HepG2 (cell line): ENCODE measurements at regions not wholly inside any gene's neighbourhood (a gene's known extent, or its start where the extent isn't known, plus 50 kb on each side); places are given as distances from the start of the nearest gene placed in this dataset.
"Not testable (repeated sequence)": the region's sequence is repeated elsewhere in the genome, so short reads cannot be mapped to it uniquely, and the experiment has no call there.

Experiments
- ATAC-seq: fragments of 200-7000 bp; cut with Tn5 transposase; 3 replicates; pipeline ENCODE4 v1.9.1; 2020; ENCODE audit warnings: mild to moderate bottlenecking, moderate library complexity
- BruUV-seq: library from RNA; stranded (reverse); fragments of 400-500 nt; replicated peaks from 2 replicates; lab custom pipeline; 2021; lab: Mats Ljungman, UMichigan
- CTCF ChIA-PET: fragments of 300-600 bp; formaldehyde crosslinking; extraction: SDS; loops from one replicate; lab custom pipeline; 2021; ENCODE audit warnings: low total read pairs, inconsistent platforms, low intra/inter-chr PET ratio; lab: Yijun Ruan, JAX
- POLR2A ChIA-PET: fragments of 350-600 bp; sonication (Branson Sonifier 250); formaldehyde crosslinking; loops from one replicate; lab custom pipeline; 2020; ENCODE audit warnings: antibody characterized with exemption, inconsistent platforms; lab: Yijun Ruan, JAX
- DNase-seq: peaks from one replicate; pipeline ENCODE4 v3.0.0-alpha.2; 2015; ENCODE audit warnings: low spot score
- FAIRE-seq: peaks from 3 replicates; lab custom pipeline; 2011; peaks lifted over from hg19 to GRCh38; lab: Jason Lieb, UNC
- H2AFZ ChIP-seq: one replicate; pipeline ENCODE4 v1.6.1; 2011; ENCODE audit warnings: low read length, inconsistent platforms
- H3K27ac ChIP-seq: fragments of 300-600 bp; 3 replicates; pipeline ENCODE4 v1.8.0; 2011; ENCODE audit warnings: mixed run types, mild to moderate bottlenecking, mixed read lengths, low read length, inconsistent platforms; ENCODE audit not compliant: insufficient read depth; ENCODE audit errors: extremely low read length
- H3K27me3 ChIP-seq, 2 experiments: fragments of 200-600 bp in 1 of 2; 2 replicates in 1 of 2; 3 replicates in 1 of 2; pipeline versions ENCODE4 v1.6.0 to v1.8.0; 2011; ENCODE audit warnings: low read length in 2 of 2, mild to moderate bottlenecking in 2 of 2, moderate library complexity in 2 of 2, inconsistent platforms in 1 of 2; ENCODE audit not compliant: insufficient read depth in 2 of 2, control insufficient read depth in 1 of 2
- H3K36me3 ChIP-seq, 2 experiments: fragments of 200-600 bp in 1 of 2; replicated peaks in 1 of 2; 2 replicates in 1 of 2; 3 replicates in 1 of 2; pipeline versions ENCODE4 v1.5.1 to v1.8.0; 2011; ENCODE audit warnings: low read length in 2 of 2, inconsistent platforms in 1 of 2; ENCODE audit not compliant: insufficient read depth in 2 of 2, control insufficient read depth in 1 of 2
- H3K4me1 ChIP-seq: 2 replicates; pipeline ENCODE4 v1.5.1; 2012; ENCODE audit warnings: low read length, inconsistent platforms; ENCODE audit not compliant: insufficient read depth
- H3K4me2 ChIP-seq: 2 replicates; pipeline ENCODE4 v1.6.0; 2011; ENCODE audit warnings: low read depth, low read length, inconsistent platforms
- H3K4me3 ChIP-seq, 3 experiments: fragments of 200-600 bp in 1 of 3; sonication (generic), shearing (Covaris generic) in 1 of 3; replicated peaks in 1 of 3; 2 replicates each; pipeline ENCODE4 v1.5.1; 2011 to 2016; ENCODE audit warnings: low read length in 3 of 3, inconsistent platforms in 2 of 3, low read depth in 2 of 3, mild to moderate bottlenecking in 2 of 3, control low read depth in 1 of 3, mixed read lengths in 1 of 3; ENCODE audit not compliant: insufficient read depth in 1 of 3
- H3K79me2 ChIP-seq: one replicate; pipeline ENCODE4 v1.6.1; 2011; ENCODE audit warnings: low read length, inconsistent platforms; ENCODE audit not compliant: insufficient read depth
- H3K9ac ChIP-seq: 2 replicates; pipeline ENCODE4 v1.6.0; 2011; ENCODE audit warnings: mild to moderate bottlenecking, low read depth, low read length, inconsistent platforms; ENCODE audit not compliant: insufficient read depth
- H3K9me3 ChIP-seq: 2 replicates; pipeline ENCODE4 v1.5.1; 2012; ENCODE audit warnings: mild to moderate bottlenecking, low read length
- H4K20me1 ChIP-seq: 2 replicates; pipeline ENCODE4 v1.6.0; 2011; ENCODE audit warnings: inconsistent platforms, mild to moderate bottlenecking, low read length, moderate library complexity; ENCODE audit not compliant: insufficient read depth
- MTF1 ChIP-seq: sonication (generic); formaldehyde crosslinking; IDR thresholded peaks from 2 replicates; pipeline ENCODE4 v1.5.0; 2020; ENCODE audit warnings: missing genetic modification reagents
- NFAT5 ChIP-seq: sonication (generic); formaldehyde crosslinking; IDR thresholded peaks from 2 replicates; pipeline ENCODE4 v1.4.0; 2020; ENCODE audit warnings: missing genetic modification reagents
- NR2F6 ChIP-seq, 2 experiments: IDR thresholded peaks; 2 replicates each; pipeline ENCODE4 v1.6.1; 2016; ENCODE audit warnings: antibody characterized with exemption in 1 of 2, mild to moderate bottlenecking in 1 of 2
- PRPF4 ChIP-seq: fragments of 200-400 bp; formaldehyde crosslinking; IDR thresholded peaks from 2 replicates; pipeline ENCODE4 v1.6.1; 2016; ENCODE audit warnings: low read length, low read depth; ENCODE audit not compliant: poor library complexity, severe bottlenecking
- ZNF124 ChIP-seq: sonication (generic); formaldehyde crosslinking; IDR thresholded peaks from 2 replicates; pipeline ENCODE4 v1.4.0; 2020; ENCODE audit warnings: missing genetic modification reagents
- ZNF362 ChIP-seq: sonication (generic); formaldehyde crosslinking; IDR thresholded peaks from 2 replicates; pipeline ENCODE4 v1.4.0; 2020; ENCODE audit warnings: missing genetic modification reagents, mild to moderate bottlenecking, borderline replicate concordance
- WGBS: methylation state at CpG from one replicate; pipeline ENCODE4 v1.1.6; 2017; ENCODE audit warnings: low lambda C conversion rate; 5-methylcytosine and 5-hydroxymethylcytosine counted together
- in situ Hi-C: cut with HindIII; loops from 2 replicates; pipeline ENCODE4 v1.10.0; 2017; ENCODE audit warnings: low pct_unique_long_range_greater_than_20kb; ENCODE audit not compliant: extremely low pct_ligation_motif_present
- intact Hi-C: fragments of 100-400 bp; cut with micrococcal nuclease; formaldehyde crosslinking; loops from one replicate; pipeline ENCODE4 v1.10.0; 2022; ENCODE audit not compliant: unreplicated experiment

GRCh38 chr14:28163897-28164296, 602.7 kb upstream of the FOXG1 start:
- no peak overlapping the region for H3K27ac ChIP-seq
- H3K4me1 ChIP-seq: no peaks in the 10 kb centered on the region
- no peaks in the 10 kb centered on the region for H4K20me1 ChIP-seq
- in situ Hi-C loops: no loop called here
- intact Hi-C loops: no loop called here
- H3K79me2 ChIP-seq: no peaks in the 10 kb centered on the region
- H2AFZ ChIP-seq: no peak overlapping the region
- peaks cover 85% of the 10 kb centered on the region for H3K9me3 ChIP-seq
- ATAC-seq (no peak), FAIRE-seq (no peak), DNase-seq (no peak)
- H3K4me2 ChIP-seq: no peak overlapping the region
- H3K9ac ChIP-seq: no peak overlapping the region
- no peaks in the 10 kb centered on the region for H3K36me3 ChIP-seq
- POLR2A ChIA-PET: no interaction called here
- no TSS peak for BruUV-seq
- TF ChIP-seq NR2F6 (IDR thresholded peaks at IDR 0.05) (no peak), NR2F6 (CRISPR knock-in tag; IDR thresholded peaks at IDR 0.05) (no peak), NFAT5 (no peak), ZNF362 (CRISPR knock-in tag) (no peak), ZNF124 (CRISPR knock-in tag) (no peak), MTF1 (no peak), PRPF4 (no peak)
- CTCF ChIA-PET: no interaction called here
- 7% methylated on average over 2 of the region's 2 CpGs for WGBS
- no peaks in the 10 kb centered on the region for H3K27me3 ChIP-seq
- no peak overlapping the region for H3K4me3 ChIP-seq

- H3K9me3 ChIP-seq: peaks cover 53% of the 10 kb centered on the region
- H2AFZ ChIP-seq, H3K9ac ChIP-seq, H3K4me1 ChIP-seq, FAIRE-seq, DNase-seq, CTCF ChIA-PET, H3K79me2 ChIP-seq, H3K4me3 ChIP-seq, BruUV-seq, POLR2A ChIA-PET, intact Hi-C loops, H3K36me3 ChIP-seq, in situ Hi-C loops, H3K27me3 ChIP-seq, H3K27ac ChIP-seq, ATAC-seq, H4K20me1 ChIP-seq, H3K4me2 ChIP-seq: not testable (repeated sequence)
- WGBS: 72% methylated on average over 29 of the region's 29 CpGs
Measured at GRCh38 chr14:28187902-28188830, 578.4 kb upstream of the FOXG1 start.
